Keratinocyte (primary cell): ENCODE measurements at regions not wholly inside any gene's neighbourhood (a gene's known extent, or its start where the extent isn't known, plus 50 kb on each side); places are given as distances from the start of the nearest gene placed in this dataset.

Source experiments
- DNase-seq: peaks from one replicate; pipeline ENCODE4 v3.0.0-alpha.2; 2011; ENCODE audit warnings: low read depth, missing footprints, low spot score
- FAIRE-seq: peaks from 2 replicates; lab custom pipeline; 2011; peaks lifted over from hg19 to GRCh38; lab: Jason Lieb, UNC
- H2AFZ ChIP-seq: 2 replicates; pipeline ENCODE4 v1.6.0; 2012; ENCODE audit warnings: low read length, control low read depth, inconsistent platforms; ENCODE audit not compliant: control insufficient read depth
- H3K27ac ChIP-seq: 2 replicates; pipeline ENCODE4 v1.5.1; 2011; ENCODE audit warnings: low read length; ENCODE audit not compliant: control insufficient read depth, insufficient read depth
- H3K27me3 ChIP-seq: 3 replicates; pipeline ENCODE4 v1.6.0; 2011; ENCODE audit warnings: low read length; ENCODE audit not compliant: control insufficient read depth, insufficient read depth; ENCODE audit errors: extremely low read depth
- H3K36me3 ChIP-seq, 2 experiments: 2 replicates in 1 of 2; 3 replicates in 1 of 2; pipeline ENCODE4 v1.5.1; 2011; ENCODE audit warnings: low read length in 2 of 2, mild to moderate bottlenecking in 1 of 2; ENCODE audit not compliant: control insufficient read depth in 2 of 2, insufficient read depth in 2 of 2; ENCODE audit errors: extremely low read depth in 1 of 2
- H3K4me1 ChIP-seq: 3 replicates; pipeline ENCODE4 v1.5.1; 2011; ENCODE audit warnings: low read length; ENCODE audit not compliant: control insufficient read depth, insufficient read depth; ENCODE audit errors: extremely low read depth
- H3K4me2 ChIP-seq: 3 replicates; pipeline ENCODE4 v1.6.0; 2011; ENCODE audit warnings: low read depth, low read length; ENCODE audit not compliant: control insufficient read depth, insufficient read depth; ENCODE audit errors: extremely low read depth
- H3K4me3 ChIP-seq, 3 experiments: fragments of 200-600 bp in 1 of 3; sonication (generic) in 1 of 3; 2 replicates in 2 of 3; 3 replicates in 1 of 3; pipeline ENCODE4 v1.5.1; 2011 to 2016; ENCODE audit warnings: low read length in 3 of 3, mild to moderate bottlenecking in 3 of 3, control low read depth in 2 of 3, inconsistent platforms in 1 of 3, low read depth in 1 of 3, mixed read lengths in 1 of 3, mixed run types in 1 of 3, moderate library complexity in 1 of 3; ENCODE audit not compliant: control insufficient read depth in 2 of 3, insufficient read depth in 2 of 3; ENCODE audit errors: extremely low read depth in 1 of 3
- H3K79me2 ChIP-seq: 2 replicates; pipeline ENCODE4 v1.6.0; 2012; ENCODE audit warnings: low read length; ENCODE audit not compliant: control insufficient read depth, insufficient read depth
- H3K9ac ChIP-seq: 3 replicates; pipeline ENCODE4 v1.6.0; 2011; ENCODE audit warnings: low read length; ENCODE audit not compliant: control insufficient read depth, insufficient read depth; ENCODE audit errors: extremely low read depth
- H3K9me1 ChIP-seq: 3 replicates; pipeline ENCODE4 v1.6.0; 2011; ENCODE audit warnings: low read length; ENCODE audit not compliant: control insufficient read depth, insufficient read depth; ENCODE audit errors: extremely low read depth
- H3K9me3 ChIP-seq: 2 replicates; pipeline ENCODE4 v1.5.1; 2012; ENCODE audit warnings: low read depth, low read length; ENCODE audit not compliant: control insufficient read depth
- H4K20me1 ChIP-seq: 3 replicates; pipeline ENCODE4 v1.6.0; 2011; ENCODE audit warnings: low read length; ENCODE audit not compliant: control insufficient read depth, insufficient read depth; ENCODE audit errors: extremely low read depth
- EZH2 ChIP-seq: IDR thresholded peaks from one replicate; pipeline ENCODE4 v1.6.1; 2012; ENCODE audit warnings: inconsistent platforms, mild to moderate bottlenecking, low read length, moderate library complexity
- dilution Hi-C: fragments of 300-500 bp; cut with MboI; formaldehyde crosslinking; loops from one replicate; pipeline ENCODE4 v1.7.0; 2020; ENCODE audit warnings: low sequenced_read_pairs; ENCODE audit not compliant: extremely low pct_ligation_motif_present
- TF ChIP-seq, protein P1 (sequence below), 3 experiments: IDR thresholded peaks in 1 of 3; conservative IDR thresholded peaks in 1 of 3; optimal IDR thresholded peaks in 1 of 3; 2 replicates in 2 of 3; 3 replicates in 1 of 3; pipeline versions ENCODE3 to v1.5.1; 2011; ENCODE audit warnings: low read length in 3 of 3, mild to moderate bottlenecking in 3 of 3, moderate library complexity in 2 of 3, control low read depth in 1 of 3, inconsistent platforms in 1 of 3; ENCODE audit not compliant: insufficient read depth in 2 of 3; ENCODE audit errors: extremely low read depth in 1 of 3

DNA sequence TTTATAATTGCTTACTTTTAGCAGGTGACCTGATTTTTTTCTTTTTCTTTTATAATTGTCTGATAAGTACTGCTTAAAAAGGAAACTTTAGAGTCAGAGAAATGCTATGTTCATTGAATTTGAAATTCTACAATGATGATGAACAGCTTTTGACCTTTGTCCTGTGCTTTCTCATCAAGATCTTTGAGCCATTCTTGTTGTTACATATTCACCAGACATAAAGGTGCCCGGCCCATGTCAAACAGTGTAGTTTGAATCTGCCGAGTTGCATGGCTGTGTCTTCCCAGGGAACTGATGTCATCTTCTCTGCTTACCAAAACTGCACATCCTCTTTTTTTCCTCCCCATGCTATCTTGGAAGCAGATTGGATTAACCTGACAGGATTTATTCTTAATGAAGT, 163.6 kb downstream of the LRRC70 start:
- Histone ChIP-seq H2AFZ (no peak overlapping the region), H3K27ac (no peak overlapping the region), H3K9me1 (no peaks in the 10 kb centered on the region), H3K79me2 (no peaks in the 10 kb centered on the region), H4K20me1 (no peaks in the 10 kb centered on the region), H3K36me3 (no peaks in the 10 kb centered on the region), H3K27me3 (no peaks in the 10 kb centered on the region), H3K4me3 (no peak overlapping the region), H3K4me2 (no peak overlapping the region), H3K9ac (no peak overlapping the region), H3K9me3 (no peaks in the 10 kb centered on the region), H3K4me1 (no peaks in the 10 kb centered on the region)
- DNase-seq, result no peak
- FAIRE-seq, result no peak
- dilution Hi-C loops, result no loop called here
- TF ChIP-seq, protein P1, sequence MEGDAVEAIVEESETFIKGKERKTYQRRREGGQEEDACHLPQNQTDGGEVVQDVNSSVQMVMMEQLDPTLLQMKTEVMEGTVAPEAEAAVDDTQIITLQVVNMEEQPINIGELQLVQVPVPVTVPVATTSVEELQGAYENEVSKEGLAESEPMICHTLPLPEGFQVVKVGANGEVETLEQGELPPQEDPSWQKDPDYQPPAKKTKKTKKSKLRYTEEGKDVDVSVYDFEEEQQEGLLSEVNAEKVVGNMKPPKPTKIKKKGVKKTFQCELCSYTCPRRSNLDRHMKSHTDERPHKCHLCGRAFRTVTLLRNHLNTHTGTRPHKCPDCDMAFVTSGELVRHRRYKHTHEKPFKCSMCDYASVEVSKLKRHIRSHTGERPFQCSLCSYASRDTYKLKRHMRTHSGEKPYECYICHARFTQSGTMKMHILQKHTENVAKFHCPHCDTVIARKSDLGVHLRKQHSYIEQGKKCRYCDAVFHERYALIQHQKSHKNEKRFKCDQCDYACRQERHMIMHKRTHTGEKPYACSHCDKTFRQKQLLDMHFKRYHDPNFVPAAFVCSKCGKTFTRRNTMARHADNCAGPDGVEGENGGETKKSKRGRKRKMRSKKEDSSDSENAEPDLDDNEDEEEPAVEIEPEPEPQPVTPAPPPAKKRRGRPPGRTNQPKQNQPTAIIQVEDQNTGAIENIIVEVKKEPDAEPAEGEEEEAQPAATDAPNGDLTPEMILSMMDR (optimal IDR thresholded peaks at IDR 0.05 in 1 of 3, IDR thresholded peaks at IDR 0.05 in 1 of 3, conservative IDR thresholded peaks at IDR 0.05 in 1 of 3; ENCODE audit: extremely low read depth in 1 of 3, insufficient read depth in 2 of 3, low read length in 3 of 3), result no peak
- no peak for TF ChIP-seq EZH2

GRCh38 chr5:62741761-62742160, 163.1 kb downstream of the LRRC70 start:
- Histone ChIP-seq H3K9me1 (no peaks in the 10 kb centered on the region), H3K79me2 (no peaks in the 10 kb centered on the region), H3K4me2 (no peak overlapping the region), H3K27ac (no peak overlapping the region), H2AFZ (no peak overlapping the region), H3K36me3 (no peaks in the 10 kb centered on the region), H3K4me1 (no peaks in the 10 kb centered on the region), H3K27me3 (no peaks in the 10 kb centered on the region), H3K4me3 (no peak overlapping the region), H3K9ac (no peak overlapping the region), H3K9me3 (no peaks in the 10 kb centered on the region), H4K20me1 (no peaks in the 10 kb centered on the region)
- FAIRE-seq, result no peak
- no peak for TF ChIP-seq EZH2
- TF ChIP-seq, protein P1 (optimal IDR thresholded peaks at IDR 0.05 in 1 of 3, IDR thresholded peaks at IDR 0.05 in 1 of 3, conservative IDR thresholded peaks at IDR 0.05 in 1 of 3; ENCODE audit: extremely low read depth in 1 of 3, insufficient read depth in 2 of 3, low read length in 3 of 3), result no peak
- dilution Hi-C loops, result no loop called here
- no peak for DNase-seq
